WTC11 (cell line): ENCODE measurements at regions not wholly inside any gene's neighbourhood (a gene's known extent, or its start where the extent isn't known, plus 50 kb on each side); places are given as distances from the start of the nearest gene placed in this dataset.

Experiments used
- ATAC-seq: fragments of 200-7000 bp; cut with Tn5 transposase; 2 replicates; pipeline ENCODE4 v1.10.0; 2021; ENCODE audit warnings: mild to moderate bottlenecking, moderate library complexity
- CTCF ChIA-PET: fragments of 300-600 bp; sonication (Branson Sonifier 250); formaldehyde crosslinking; loops from one replicate; lab custom pipeline; 2021; ENCODE audit warnings: antibody characterized with exemption; lab: Charles Lee
- POLR2A ChIA-PET: fragments of 350-600 bp; sonication (Branson Sonifier 250); formaldehyde crosslinking; loops from one replicate; lab custom pipeline; 2021; ENCODE audit warnings: antibody characterized with exemption; lab: Charles Lee
- DNase-seq: peaks from one replicate; pipeline ENCODE4 v3.0.0; 2021; ENCODE audit warnings: low spot score
- H3K27ac Mint-ChIP-seq: 2 replicates; pipeline ENCODE4 v1.8.0; 2021; ENCODE audit warnings: mixed read lengths
- H3K27me3 Mint-ChIP-seq: 2 replicates; pipeline ENCODE4 v1.8.0; 2021; ENCODE audit warnings: low read depth, mild to moderate bottlenecking, moderate library complexity, mixed read lengths
- H3K36me3 Mint-ChIP-seq: 2 replicates; pipeline ENCODE4 v1.8.0; 2021; ENCODE audit warnings: mixed read lengths
- H3K4me1 Mint-ChIP-seq: 2 replicates; pipeline ENCODE4 v1.8.0; 2022; ENCODE audit warnings: mixed read lengths
- H3K4me3 Mint-ChIP-seq: 2 replicates; pipeline ENCODE4 v1.8.0; 2021; ENCODE audit warnings: mild to moderate bottlenecking, moderate library complexity, mixed read lengths
- H3K9me3 Mint-ChIP-seq: 2 replicates; pipeline ENCODE4 v1.8.0; 2021; ENCODE audit warnings: mixed read lengths
- GTF2I ChIP-seq: fragments of 250-450 bp; sonication (Bioruptor Pico); conservative IDR thresholded peaks from 2 replicates; pipeline ENCODE4 v1.4.0; 2021; ENCODE audit warnings: mild to moderate bottlenecking
- IRF2 ChIP-seq: sonication (generic); formaldehyde crosslinking; IDR thresholded peaks from 2 replicates; pipeline ENCODE4 v1.8.0; 2022; ENCODE audit warnings: low read depth, missing genetic modification reagents, borderline replicate concordance
- PRDM15 ChIP-seq: sonication (generic); formaldehyde crosslinking; IDR thresholded peaks from 2 replicates; pipeline ENCODE4 v1.8.0; 2022; ENCODE audit warnings: missing genetic modification reagents
- RELA ChIP-seq: sonication (generic); formaldehyde crosslinking; IDR thresholded peaks from 2 replicates; pipeline ENCODE4 v1.8.1; 2022; ENCODE audit warnings: missing genetic modification reagents, mild to moderate bottlenecking, borderline replicate concordance
- TCF7 ChIP-seq: sonication (generic); formaldehyde crosslinking; IDR thresholded peaks from 2 replicates; pipeline ENCODE4 v1.8.0; 2022; ENCODE audit warnings: mild to moderate bottlenecking, low read depth, missing genetic modification reagents, moderate library complexity
- TEAD4 ChIP-seq: sonication (generic); formaldehyde crosslinking; IDR thresholded peaks from 2 replicates; pipeline ENCODE4 v1.8.0; 2022; ENCODE audit warnings: mild to moderate bottlenecking, missing genetic modification reagents
- USF1 ChIP-seq: sonication (generic); formaldehyde crosslinking; IDR thresholded peaks from 2 replicates; pipeline ENCODE4 v1.8.0; 2022; ENCODE audit warnings: mild to moderate bottlenecking, missing genetic modification reagents
- TF ChIP-seq, protein P1 (sequence below): sonication (generic); formaldehyde crosslinking; IDR thresholded peaks from 2 replicates; pipeline ENCODE4 v1.8.0; 2022; ENCODE audit warnings: mild to moderate bottlenecking, missing genetic modification reagents
- TF ChIP-seq, protein P2 (sequence below): sonication (generic); formaldehyde crosslinking; IDR thresholded peaks from 2 replicates; pipeline ENCODE4 v1.8.1; 2023; ENCODE audit warnings: mild to moderate bottlenecking, moderate library complexity, missing genetic modification reagents
- TF ChIP-seq, protein P3 (sequence below): sonication (generic); formaldehyde crosslinking; IDR thresholded peaks from 2 replicates; pipeline ENCODE4 v1.8.0; 2023; ENCODE audit warnings: missing genetic modification reagents
- TF ChIP-seq, protein P4 (sequence below): fragments of 250-450 bp; sonication (Bioruptor Pico); IDR thresholded peaks from 2 replicates; pipeline ENCODE4 v1.9.0; 2021; ENCODE audit warnings: mild to moderate bottlenecking, borderline replicate concordance
- TF ChIP-seq, protein P5 (sequence below): fragments of 250-450 bp; sonication (Bioruptor Pico); IDR thresholded peaks from 2 replicates; pipeline ENCODE4 v1.9.0; 2021; ENCODE audit warnings: mild to moderate bottlenecking
- TF ChIP-seq, protein P6 (sequence below): sonication (generic); formaldehyde crosslinking; IDR thresholded peaks from 2 replicates; pipeline ENCODE4 v1.8.0; 2022; ENCODE audit warnings: mild to moderate bottlenecking, missing genetic modification reagents

- H3K27ac Mint-ChIP-seq, result no peak overlapping the region
- no peaks in the 10 kb centered on the region for H3K36me3 Mint-ChIP-seq
- ATAC-seq (no peak), DNase-seq (no peak)
- POLR2A ChIA-PET, result interaction anchor here (0.6 kb wide), 1 partner anchor 402 kb away, joined by 5 read pairs; no protein-coding TSS in a partner anchor
- no peak overlapping the region for H3K4me3 Mint-ChIP-seq
- H3K27me3 Mint-ChIP-seq, result peaks cover 10% of the 10 kb centered on the region
- no peaks in the 10 kb centered on the region for H3K9me3 Mint-ChIP-seq
- peaks cover 43% of the 10 kb centered on the region for H3K4me1 Mint-ChIP-seq
- CTCF ChIA-PET, result interaction anchor here (1.1 kb wide), 1 partner anchor 21 kb away, joined by 3 read pairs; no protein-coding TSS in a partner anchor
- TF ChIP-seq TEAD4 (CRISPR knock-in tag) (no peak), GTF2I (CRISPR knock-in tag) (no peak), PRDM15 (CRISPR knock-in tag) (no peak), IRF2 (CRISPR knock-in tag) (no peak)
- TF ChIP-seq, protein P1, sequence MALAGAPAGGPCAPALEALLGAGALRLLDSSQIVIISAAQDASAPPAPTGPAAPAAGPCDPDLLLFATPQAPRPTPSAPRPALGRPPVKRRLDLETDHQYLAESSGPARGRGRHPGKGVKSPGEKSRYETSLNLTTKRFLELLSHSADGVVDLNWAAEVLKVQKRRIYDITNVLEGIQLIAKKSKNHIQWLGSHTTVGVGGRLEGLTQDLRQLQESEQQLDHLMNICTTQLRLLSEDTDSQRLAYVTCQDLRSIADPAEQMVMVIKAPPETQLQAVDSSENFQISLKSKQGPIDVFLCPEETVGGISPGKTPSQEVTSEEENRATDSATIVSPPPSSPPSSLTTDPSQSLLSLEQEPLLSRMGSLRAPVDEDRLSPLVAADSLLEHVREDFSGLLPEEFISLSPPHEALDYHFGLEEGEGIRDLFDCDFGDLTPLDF (CRISPR knock-in tag), result no peak
- TF ChIP-seq, protein P2, sequence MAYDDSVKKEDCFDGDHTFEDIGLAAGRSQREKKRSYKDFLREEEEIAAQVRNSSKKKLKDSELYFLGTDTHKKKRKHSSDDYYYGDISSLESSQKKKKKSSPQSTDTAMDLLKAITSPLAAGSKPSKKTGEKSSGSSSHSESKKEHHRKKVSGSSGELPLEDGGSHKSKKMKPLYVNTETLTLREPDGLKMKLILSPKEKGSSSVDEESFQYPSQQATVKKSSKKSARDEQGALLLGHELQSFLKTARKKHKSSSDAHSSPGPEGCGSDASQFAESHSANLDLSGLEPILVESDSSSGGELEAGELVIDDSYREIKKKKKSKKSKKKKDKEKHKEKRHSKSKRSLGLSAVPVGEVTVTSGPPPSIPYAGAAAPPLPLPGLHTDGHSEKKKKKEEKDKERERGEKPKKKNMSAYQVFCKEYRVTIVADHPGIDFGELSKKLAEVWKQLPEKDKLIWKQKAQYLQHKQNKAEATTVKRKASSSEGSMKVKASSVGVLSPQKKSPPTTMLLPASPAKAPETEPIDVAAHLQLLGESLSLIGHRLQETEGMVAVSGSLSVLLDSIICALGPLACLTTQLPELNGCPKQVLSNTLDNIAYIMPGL (CRISPR knock-in tag), result no peak
These were observed 422.0 kb downstream of the SOX2 start for GRCh38 chr3:182133752-182134151.

DNA sequence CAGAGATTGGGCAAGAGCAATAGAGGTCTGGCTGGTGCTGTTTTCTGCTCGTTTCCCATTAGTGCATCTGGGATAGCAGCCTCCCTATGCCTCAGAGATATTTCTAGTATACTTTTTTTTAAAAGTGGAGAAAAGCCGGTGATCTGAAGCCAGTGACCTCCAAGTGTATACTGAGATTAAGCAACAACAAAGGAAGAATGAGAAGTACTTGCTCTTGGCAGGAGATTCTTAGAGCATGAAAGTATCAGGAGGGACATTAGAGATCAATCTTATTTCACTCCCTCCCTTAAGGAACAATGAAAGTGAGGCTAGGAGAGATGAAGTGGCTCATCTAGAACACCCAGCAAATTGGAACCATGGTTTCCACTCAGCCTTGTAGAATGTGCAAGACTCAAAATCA is 423.3 kb downstream of the SOX2 start:
- POLR2A ChIA-PET, result interaction anchor here (0.6 kb wide), 1 partner anchor 60 kb away, joined by 4 read pairs; no protein-coding TSS in a partner anchor
- peaks cover 45% of the 10 kb centered on the region for H3K4me1 Mint-ChIP-seq
- CTCF ChIA-PET, result no interaction called here
- no peak overlapping the region for H3K4me3 Mint-ChIP-seq
- H3K27me3 Mint-ChIP-seq, result peaks cover 16% of the 10 kb centered on the region
- ATAC-seq, result no peak
- H3K27ac Mint-ChIP-seq, result no peak overlapping the region
- H3K36me3 Mint-ChIP-seq, result no peaks in the 10 kb centered on the region
- DNase-seq, result no peak
- no peaks in the 10 kb centered on the region for H3K9me3 Mint-ChIP-seq
- TF ChIP-seq RELA (CRISPR knock-in tag) (no peak), TCF7 (CRISPR knock-in tag) (no peak), USF1 (CRISPR knock-in tag) (no peak)
- TF ChIP-seq, protein P3, sequence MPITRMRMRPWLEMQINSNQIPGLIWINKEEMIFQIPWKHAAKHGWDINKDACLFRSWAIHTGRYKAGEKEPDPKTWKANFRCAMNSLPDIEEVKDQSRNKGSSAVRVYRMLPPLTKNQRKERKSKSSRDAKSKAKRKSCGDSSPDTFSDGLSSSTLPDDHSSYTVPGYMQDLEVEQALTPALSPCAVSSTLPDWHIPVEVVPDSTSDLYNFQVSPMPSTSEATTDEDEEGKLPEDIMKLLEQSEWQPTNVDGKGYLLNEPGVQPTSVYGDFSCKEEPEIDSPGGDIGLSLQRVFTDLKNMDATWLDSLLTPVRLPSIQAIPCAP (CRISPR knock-in tag), result no peak
- TF ChIP-seq, protein P4, sequence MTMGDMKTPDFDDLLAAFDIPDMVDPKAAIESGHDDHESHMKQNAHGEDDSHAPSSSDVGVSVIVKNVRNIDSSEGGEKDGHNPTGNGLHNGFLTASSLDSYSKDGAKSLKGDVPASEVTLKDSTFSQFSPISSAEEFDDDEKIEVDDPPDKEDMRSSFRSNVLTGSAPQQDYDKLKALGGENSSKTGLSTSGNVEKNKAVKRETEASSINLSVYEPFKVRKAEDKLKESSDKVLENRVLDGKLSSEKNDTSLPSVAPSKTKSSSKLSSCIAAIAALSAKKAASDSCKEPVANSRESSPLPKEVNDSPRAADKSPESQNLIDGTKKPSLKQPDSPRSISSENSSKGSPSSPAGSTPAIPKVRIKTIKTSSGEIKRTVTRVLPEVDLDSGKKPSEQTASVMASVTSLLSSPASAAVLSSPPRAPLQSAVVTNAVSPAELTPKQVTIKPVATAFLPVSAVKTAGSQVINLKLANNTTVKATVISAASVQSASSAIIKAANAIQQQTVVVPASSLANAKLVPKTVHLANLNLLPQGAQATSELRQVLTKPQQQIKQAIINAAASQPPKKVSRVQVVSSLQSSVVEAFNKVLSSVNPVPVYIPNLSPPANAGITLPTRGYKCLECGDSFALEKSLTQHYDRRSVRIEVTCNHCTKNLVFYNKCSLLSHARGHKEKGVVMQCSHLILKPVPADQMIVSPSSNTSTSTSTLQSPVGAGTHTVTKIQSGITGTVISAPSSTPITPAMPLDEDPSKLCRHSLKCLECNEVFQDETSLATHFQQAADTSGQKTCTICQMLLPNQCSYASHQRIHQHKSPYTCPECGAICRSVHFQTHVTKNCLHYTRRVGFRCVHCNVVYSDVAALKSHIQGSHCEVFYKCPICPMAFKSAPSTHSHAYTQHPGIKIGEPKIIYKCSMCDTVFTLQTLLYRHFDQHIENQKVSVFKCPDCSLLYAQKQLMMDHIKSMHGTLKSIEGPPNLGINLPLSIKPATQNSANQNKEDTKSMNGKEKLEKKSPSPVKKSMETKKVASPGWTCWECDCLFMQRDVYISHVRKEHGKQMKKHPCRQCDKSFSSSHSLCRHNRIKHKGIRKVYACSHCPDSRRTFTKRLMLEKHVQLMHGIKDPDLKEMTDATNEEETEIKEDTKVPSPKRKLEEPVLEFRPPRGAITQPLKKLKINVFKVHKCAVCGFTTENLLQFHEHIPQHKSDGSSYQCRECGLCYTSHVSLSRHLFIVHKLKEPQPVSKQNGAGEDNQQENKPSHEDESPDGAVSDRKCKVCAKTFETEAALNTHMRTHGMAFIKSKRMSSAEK (CRISPR knock-in tag), result no peak
- TF ChIP-seq, protein P5, sequence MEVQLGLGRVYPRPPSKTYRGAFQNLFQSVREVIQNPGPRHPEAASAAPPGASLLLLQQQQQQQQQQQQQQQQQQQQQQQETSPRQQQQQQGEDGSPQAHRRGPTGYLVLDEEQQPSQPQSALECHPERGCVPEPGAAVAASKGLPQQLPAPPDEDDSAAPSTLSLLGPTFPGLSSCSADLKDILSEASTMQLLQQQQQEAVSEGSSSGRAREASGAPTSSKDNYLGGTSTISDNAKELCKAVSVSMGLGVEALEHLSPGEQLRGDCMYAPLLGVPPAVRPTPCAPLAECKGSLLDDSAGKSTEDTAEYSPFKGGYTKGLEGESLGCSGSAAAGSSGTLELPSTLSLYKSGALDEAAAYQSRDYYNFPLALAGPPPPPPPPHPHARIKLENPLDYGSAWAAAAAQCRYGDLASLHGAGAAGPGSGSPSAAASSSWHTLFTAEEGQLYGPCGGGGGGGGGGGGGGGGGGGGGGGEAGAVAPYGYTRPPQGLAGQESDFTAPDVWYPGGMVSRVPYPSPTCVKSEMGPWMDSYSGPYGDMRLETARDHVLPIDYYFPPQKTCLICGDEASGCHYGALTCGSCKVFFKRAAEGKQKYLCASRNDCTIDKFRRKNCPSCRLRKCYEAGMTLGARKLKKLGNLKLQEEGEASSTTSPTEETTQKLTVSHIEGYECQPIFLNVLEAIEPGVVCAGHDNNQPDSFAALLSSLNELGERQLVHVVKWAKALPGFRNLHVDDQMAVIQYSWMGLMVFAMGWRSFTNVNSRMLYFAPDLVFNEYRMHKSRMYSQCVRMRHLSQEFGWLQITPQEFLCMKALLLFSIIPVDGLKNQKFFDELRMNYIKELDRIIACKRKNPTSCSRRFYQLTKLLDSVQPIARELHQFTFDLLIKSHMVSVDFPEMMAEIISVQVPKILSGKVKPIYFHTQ (CRISPR knock-in tag), result no peak
- TF ChIP-seq, protein P6, sequence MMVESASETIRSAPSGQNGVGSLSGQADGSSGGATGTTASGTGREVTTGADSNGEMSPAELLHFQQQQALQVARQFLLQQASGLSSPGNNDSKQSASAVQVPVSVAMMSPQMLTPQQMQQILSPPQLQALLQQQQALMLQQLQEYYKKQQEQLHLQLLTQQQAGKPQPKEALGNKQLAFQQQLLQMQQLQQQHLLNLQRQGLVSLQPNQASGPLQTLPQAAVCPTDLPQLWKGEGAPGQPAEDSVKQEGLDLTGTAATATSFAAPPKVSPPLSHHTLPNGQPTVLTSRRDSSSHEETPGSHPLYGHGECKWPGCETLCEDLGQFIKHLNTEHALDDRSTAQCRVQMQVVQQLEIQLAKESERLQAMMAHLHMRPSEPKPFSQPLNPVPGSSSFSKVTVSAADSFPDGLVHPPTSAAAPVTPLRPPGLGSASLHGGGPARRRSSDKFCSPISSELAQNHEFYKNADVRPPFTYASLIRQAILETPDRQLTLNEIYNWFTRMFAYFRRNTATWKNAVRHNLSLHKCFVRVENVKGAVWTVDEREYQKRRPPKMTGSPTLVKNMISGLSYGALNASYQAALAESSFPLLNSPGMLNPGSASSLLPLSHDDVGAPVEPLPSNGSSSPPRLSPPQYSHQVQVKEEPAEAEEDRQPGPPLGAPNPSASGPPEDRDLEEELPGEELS (CRISPR knock-in tag), result no peak
